IMR-90 (cell line): ENCODE measurements at regions not wholly inside any gene's neighbourhood (a gene's known extent, or its start where the extent isn't known, plus 50 kb on each side); places are given as distances from the start of the nearest gene placed in this dataset.

ENCODE experiments used
- CHD1 ChIP-seq: IDR thresholded peaks from 2 replicates; pipeline ENCODE4 v1.6.1; 2012; ENCODE audit warnings: low read depth, low read length, improper control_type of control experiment
- MAZ ChIP-seq: IDR thresholded peaks from 2 replicates; pipeline ENCODE4 v1.6.1; 2012; ENCODE audit warnings: low read depth, mild to moderate bottlenecking, low read length, improper control_type of control experiment, moderate library complexity, borderline replicate concordance
- POLR2A ChIP-seq: IDR thresholded peaks from 2 replicates; pipeline ENCODE4 v1.6.1; 2012; ENCODE audit warnings: mild to moderate bottlenecking, low read depth, low read length
- RAD21 ChIP-seq: IDR thresholded peaks from 2 replicates; pipeline ENCODE4 v1.6.1; 2012; ENCODE audit warnings: low read length, improper control_type of control experiment
- RFX5 ChIP-seq: IDR thresholded peaks from 2 replicates; pipeline ENCODE4 v1.8.0; 2012; ENCODE audit warnings: low read depth, mild to moderate bottlenecking, low read length, moderate library complexity
- SMC3 ChIP-seq: fragments of 150-350 bp; IDR thresholded peaks from 2 replicates; pipeline ENCODE4 v1.6.1; 2016; ENCODE audit warnings: low read depth, mild to moderate bottlenecking, antibody characterized with exemption, low read length, moderate library complexity
- TF ChIP-seq, protein P1 (sequence below): conservative IDR thresholded peaks from 2 replicates; pipeline ENCODE4 v1.5.1; 2012; ENCODE audit warnings: mild to moderate bottlenecking, low read depth, low read length, improper control_type of control experiment

DNA sequence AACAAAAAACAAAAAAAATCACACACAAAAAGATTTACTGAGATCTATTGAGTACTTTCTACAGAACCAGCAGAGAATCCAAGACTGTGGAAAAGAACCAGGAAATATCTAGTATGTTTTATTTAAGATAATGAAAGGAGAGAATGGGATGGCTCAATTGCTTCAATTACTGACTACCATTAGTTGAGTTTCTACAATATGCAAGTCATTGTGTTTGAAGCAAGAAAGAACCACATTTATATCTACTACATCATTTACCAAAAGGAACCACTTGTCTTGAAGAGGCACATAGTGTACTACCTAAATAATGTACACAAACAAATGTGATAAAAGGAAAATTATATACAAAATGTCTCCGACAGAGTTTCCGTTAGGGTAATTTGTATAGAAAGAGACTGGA, 325.9 kb upstream of the TNC start:
- TF ChIP-seq, protein P1, sequence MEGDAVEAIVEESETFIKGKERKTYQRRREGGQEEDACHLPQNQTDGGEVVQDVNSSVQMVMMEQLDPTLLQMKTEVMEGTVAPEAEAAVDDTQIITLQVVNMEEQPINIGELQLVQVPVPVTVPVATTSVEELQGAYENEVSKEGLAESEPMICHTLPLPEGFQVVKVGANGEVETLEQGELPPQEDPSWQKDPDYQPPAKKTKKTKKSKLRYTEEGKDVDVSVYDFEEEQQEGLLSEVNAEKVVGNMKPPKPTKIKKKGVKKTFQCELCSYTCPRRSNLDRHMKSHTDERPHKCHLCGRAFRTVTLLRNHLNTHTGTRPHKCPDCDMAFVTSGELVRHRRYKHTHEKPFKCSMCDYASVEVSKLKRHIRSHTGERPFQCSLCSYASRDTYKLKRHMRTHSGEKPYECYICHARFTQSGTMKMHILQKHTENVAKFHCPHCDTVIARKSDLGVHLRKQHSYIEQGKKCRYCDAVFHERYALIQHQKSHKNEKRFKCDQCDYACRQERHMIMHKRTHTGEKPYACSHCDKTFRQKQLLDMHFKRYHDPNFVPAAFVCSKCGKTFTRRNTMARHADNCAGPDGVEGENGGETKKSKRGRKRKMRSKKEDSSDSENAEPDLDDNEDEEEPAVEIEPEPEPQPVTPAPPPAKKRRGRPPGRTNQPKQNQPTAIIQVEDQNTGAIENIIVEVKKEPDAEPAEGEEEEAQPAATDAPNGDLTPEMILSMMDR, result no peak
- TF ChIP-seq POLR2A (no peak), RAD21 (no peak), MAZ (no peak), RFX5 (no peak), CHD1 (no peak), SMC3 (no peak)
